Activated T-cell treated with anti-CD3 and anti-CD28 coated beads, Interleukin-2, amount 50 U/mL, for 48 hours (primary cell): ENCODE measurements at regions not wholly inside any gene's neighbourhood (a gene's known extent, or its start where the extent isn't known, plus 50 kb on each side); places are given as distances from the start of the nearest gene placed in this dataset.
"Not testable (repeated sequence)": the region's sequence is repeated elsewhere in the genome, so short reads cannot be mapped to it uniquely, and the experiment has no call there.

ENCODE experiments used
- DNase-seq, 2 experiments: peaks; one replicate each; pipeline ENCODE4 v3.0.0-alpha.2; 2020

DNA sequence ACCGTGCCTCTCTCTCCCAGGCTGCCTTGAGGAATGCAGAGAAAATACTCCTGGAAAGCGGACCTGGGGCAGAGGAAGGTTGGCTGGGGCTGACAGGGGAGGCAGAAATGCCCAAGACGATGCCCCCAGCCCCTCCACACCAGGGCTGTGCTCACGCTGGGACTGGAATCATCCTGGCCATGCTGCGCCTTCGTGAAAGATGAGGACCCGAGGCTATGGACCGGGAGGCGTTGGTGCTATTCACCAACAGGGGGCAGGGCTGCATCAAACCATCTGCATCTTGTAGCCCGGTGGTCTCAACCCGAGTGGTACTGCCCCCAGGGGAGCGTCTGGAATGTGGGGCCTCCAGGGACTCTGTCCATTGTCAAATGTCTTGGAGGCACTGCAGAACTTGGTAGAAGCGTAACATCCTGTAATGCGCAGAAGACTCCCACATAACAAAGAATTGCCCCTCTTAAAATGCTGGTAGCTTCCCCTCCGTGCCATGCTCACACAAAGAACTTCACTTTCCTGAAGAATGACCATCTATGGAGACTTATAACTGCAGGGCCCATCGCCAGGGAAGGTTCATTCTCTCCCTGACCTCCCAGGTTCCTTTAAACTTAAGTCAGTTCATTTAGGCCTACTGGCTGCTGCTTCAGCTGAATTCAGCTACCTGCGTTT, 251.2 kb downstream of the RRAGC start:
- peak; percentile 29 to 42 for DNase-seq

DNA sequence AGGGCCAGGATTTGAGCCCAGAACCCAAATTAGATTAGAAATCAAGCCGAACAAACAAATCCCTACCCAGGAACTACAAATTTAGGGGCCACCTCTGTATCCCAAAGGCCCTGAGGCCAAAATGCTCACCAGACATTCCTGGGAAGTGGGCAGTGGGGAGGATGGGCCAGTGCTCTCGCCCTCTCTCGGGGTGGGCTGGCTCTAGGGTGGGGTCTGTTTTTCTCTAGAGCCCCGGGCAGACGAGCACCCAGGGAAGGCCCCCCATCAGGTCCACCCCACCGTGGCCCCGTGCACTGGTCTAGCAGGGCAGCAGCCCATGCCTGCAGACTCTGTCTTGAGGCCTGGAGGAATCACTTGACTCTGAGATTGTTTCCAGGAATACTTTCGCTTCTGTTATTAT, 252.0 kb downstream of the RRAGC start:
- no peak for DNase-seq

DNA sequence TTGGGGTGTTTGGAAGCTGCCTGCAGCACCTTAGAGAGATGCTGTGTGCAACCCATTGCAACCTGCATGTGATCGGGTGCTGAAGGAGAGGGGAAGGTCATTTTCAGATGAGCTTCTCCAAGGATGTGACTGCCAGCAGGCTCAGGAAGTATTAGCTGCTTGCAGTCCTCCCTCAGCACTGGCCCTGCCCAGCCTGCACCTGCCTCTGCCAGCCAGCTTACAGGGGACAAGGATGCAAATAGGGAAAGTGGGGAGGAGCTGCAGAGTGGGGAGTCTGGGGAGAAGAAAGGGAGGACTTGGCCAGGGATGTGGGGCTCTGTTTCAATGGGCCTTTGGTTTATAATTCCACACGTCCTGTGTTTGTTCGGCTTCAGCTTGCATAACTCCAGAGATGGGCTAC, 254.5 kb downstream of the RRAGC start:
- no peak for DNase-seq

DNA sequence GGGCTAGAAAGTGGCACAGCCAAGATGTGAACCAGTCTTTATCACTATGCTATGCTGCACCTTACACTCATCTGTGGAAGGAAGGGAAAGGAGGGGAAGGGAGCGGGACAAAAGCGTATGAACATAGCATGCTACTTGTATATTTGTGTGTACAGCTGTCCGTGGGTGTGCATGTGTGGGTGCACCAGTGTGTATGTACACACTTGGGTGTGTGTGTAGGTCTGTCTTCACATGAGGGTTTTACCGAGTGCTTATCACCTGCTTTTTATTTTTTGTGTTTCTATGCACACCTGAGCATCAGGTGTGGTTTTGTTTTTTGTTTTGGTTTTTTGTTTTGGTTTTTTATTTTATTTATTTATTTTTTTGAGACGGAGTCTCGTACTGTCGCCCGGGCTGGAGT, 255.7 kb downstream of the RRAGC start:
- no peak for DNase-seq

DNA sequence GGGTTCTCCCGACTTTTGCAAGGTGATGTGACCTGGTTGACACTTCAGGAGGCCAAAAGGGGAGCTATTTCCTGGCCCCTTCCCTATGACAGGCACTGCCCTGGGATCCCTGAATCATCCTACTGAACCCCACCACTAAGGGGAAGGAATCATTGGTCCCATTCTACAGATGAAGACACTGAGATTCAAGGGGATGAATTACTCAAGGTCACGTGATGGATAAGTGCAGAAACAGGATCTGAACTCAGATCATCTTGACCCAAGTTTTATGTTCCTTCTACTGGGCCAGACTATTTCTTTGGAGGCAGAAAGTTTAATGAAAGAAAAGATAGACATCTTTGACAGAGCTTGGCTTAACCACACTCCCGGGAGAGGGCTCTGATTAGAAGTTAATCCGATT, 258.7 kb downstream of the RRAGC start:
- no peak for DNase-seq

DNA sequence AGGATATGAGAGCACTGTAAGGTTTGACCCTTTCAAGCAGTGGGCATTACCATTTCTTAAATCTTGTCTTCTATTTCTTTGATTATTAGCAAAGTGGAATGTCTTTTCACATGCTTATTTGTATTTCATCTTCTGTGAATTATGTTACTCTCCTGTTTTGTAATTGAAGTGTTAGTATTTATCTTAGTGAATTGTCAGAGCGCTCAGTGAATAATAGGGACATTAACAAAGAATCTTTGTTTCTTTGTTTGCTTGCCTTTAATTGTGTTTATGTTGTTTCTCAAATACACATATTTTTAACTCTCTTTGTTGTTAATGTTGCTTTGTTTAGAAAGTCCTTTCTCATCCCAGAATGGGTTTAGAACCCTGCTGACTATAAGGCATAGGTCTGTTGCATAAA, 259.3 kb downstream of the RRAGC start:
- DNase-seq, result no peak

DNA sequence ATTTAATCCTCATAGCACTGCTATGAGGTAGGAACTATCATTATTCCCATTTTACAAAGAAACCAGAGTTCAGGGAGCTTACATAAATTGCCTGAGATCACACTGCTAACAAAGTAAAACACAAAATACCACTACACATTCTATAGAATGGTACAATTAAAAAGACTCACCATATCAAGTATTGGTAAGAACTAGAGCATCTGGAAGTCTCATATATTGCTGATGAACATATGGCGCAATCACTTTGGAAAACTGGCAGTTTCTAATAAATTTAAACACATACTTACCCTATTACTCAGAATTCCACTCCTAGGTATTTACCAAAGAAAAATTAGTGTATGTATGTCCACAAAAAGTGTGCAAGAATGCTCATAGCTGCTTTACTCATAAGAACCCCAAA, 261.5 kb downstream of the RRAGC start:
- no peak for DNase-seq

DNA sequence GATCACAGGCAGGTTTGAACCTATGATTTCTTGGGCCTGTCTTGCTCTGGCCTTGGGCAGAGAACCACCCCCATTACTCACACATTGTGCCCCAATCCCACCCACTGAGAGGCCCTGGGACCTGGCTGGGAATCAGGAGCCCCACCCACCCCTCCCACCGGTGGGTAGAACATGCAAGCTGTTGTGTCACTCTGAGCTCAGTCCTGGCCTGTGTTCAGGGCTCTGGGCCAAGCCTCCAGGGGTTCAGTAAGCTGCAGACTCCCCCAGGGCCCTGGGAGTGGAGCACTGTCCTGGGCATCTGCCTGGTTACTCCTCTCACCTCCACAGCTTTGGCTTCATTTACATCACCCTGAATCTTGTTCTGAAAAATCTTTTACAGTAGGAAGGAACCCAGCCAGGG, 270.5 kb downstream of the RRAGC start:
- DNase-seq, result no peak

DNA sequence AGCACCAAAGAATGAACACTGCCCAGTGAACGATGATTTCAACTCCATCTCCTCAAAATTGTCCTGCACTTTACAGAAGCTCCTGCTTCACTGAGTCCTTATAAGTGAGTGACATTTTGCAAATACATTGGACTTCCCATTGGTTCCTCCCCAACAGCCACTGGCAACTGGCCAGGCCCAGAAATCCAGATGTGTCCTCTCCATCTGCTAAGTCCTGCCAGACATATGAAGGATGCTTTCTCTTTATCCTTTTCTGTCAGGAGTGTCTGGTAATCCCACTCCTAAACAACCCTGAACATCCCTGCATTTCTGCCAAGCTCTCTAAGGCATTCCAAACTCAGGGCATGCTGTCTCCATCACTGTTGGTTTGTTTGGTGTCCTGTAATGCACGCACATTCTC, 271.8 kb downstream of the RRAGC start:
- no peak for DNase-seq

DNA sequence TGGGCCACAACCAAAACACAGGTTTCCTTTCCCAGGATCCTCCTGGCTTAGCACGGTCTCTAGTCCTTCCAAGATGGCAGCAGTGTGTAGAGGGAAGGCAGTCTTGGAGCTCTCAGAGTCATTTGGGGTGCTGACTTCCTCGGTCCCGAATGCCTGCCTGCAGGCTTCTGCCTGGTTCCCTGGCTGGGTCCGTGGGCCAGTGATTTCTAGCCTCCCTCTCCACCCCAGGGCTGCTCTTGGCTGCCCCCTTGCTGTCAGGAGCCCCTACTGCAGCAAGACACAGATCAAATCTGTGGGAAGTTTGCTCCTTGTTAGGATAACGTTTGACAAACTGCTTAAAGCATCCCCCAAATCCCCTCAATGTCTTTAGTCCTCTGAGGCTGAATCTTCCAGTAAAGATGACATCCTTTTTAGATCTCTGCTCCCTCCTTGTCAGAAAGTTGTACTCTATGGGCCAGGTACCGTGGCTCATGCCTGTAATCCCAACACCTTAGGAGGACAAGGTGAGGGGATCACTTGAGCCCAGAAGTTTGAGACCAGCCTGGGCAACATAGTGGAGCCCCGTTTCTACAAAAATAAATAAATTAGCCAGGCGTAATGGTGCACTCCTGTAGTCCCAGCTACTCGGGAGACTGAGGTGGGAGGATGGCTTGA, 272.5 kb downstream of the RRAGC start:
- DNase-seq, result peak; percentile 72 to 73

DNA sequence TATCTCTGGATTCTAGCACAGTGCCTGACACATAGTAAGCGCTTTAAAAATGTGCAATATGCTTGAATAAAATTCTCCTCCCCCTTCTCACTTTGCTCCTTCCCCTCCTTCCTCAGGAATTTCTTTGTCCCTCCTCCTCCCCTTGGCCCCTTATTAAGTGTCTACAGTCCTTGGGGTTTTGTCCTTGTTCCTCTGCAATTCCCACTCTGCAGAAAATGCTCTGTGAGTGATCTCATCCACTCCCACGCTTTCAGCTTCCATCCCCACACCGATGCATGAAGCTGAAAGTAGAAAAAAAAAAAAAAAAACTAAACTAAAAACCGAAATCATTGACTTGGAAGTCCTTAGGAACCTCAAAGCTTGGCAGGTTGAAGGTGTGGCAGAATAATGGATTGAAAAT, 273.6 kb downstream of the RRAGC start:
- no peak for DNase-seq

DNA sequence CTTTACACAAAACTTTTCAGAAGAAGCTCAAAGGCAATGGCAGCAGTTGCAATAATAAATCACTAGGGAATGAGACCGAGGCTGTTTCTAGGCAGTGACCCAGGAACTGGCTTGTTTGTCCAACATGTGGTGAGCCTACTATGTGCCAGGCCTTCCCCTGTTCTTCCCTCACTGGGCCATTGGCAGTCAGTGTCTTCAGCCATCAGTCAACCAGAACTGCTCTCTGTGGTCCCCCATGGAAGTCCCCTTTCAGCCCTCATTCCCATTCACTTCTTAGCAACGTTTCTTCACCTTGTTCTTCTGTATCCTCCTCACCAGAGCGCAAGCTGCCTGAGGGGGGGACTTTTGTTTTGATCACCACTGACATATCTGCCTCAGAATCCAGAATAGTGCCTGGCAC, 274.1 kb downstream of the RRAGC start:
- DNase-seq, result no peak

DNA sequence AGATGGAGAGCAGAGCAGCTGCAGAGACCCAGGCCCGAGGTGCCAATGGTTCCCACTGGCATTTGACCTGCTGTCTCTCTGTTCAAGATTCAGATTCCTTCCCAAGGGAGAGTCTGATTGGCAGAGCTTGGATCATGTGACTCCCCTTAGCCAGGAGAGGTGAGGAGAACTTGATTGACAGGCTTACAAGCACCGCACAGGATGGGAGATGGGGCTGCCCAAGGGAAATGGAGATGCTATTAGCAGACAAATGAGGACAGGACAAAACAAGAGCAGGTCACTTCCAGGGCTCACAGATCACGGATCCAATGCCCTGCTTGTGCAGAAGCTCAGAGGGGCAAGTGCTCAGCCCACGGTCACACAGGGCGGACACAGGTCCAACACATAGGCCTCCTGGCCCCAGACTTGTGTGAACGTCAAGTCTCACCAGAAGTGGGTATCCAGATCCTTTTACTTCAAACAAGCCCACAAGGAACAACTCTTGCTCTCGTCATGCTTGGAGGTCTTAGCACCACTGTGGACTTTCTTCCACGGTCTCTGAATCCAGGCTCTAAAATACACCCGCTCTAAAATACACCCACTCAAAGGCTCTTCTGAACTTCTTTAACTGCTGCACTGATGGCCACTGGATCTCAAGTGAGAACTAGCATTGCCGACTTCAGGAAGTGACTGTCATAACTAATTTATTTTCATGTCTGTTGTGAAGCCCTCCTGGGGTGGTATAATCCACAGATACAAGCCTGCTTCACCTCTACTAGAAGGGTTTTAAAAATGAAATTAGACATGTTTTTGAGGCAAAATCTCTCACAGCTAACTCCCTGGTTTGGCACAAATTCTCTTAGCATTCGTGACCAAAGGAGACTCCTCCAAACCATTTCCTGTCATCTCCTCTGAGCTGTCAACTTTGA, 274.9 kb downstream of the RRAGC start:
- no peak for DNase-seq

DNA sequence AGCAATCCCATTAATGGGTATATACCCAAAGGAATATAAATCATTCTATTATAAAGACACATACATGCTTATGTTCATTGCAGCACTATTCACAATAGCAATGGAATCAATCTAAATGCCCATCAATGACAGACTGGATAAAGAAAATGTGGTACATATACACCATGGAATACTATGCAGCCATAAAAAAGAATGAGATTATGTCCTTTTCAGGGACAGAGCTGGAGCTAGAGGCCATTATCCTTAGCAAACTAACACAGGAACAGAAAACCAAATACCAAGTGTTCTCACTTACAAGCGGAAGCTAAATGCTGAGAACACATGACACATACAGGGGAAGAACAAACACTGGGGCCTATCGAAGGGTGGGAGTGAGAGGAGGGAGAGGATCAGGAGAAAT, 276.3 kb downstream of the RRAGC start:
- DNase-seq, result not testable (repeated sequence)

DNA sequence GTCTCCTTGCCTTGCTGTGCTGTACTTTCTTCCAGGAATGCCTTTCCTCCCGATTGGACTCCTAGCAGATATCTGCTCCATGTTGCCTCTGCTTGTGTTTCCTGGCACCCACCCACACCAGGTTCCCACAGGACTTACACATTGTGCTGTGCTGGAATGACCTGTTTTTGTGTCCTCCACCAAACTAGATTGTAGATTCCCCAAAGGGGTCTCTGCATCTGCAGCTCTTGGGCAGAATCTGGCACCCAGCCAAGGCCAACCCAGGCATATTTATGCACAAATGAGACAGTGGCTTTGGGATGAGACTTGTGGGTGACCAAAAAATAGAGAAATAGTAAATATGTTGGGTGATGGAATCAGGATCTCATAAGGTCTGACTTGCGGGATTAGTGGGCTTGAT, 278.2 kb downstream of the RRAGC start:
- no peak for DNase-seq

DNA sequence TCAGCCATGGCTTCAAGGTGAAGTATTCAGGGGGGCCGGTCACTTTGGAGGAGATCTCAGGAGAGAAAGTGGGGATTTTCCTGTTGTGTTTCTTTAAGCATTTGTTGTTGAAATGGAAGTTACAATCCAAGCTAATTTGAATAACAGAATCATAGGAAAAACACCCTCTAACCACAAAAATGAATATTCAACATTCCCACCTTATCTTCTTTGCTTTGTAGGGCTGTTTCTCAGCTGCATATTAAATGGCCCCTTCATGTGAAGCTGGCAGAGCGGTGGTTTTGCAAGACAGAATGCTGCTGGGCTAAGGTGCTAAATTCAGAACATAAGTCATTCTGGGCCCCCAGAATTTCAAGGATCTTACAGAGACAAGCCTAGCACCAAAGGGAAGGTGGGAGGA, 279.0 kb downstream of the RRAGC start:
- DNase-seq, result no peak

DNA sequence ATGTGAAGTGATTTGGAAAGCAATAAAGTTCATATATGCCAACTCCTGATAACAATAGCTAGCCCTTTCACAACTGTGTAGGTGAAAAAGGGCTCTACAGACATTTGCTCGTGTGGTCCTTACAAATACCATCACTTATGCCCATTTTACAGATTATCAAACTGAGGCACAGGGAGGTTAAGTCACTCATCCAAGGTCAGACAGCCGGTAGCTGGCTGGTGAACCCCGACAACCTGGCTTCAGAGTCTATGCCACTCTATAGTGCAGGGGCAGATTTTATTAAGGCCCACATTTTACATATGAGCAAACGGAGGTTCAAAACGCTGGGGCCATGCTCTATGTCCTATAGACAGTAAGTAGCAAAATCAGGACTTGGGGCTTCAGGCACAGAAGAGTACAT, 280.5 kb downstream of the RRAGC start:
- no peak for DNase-seq

DNA sequence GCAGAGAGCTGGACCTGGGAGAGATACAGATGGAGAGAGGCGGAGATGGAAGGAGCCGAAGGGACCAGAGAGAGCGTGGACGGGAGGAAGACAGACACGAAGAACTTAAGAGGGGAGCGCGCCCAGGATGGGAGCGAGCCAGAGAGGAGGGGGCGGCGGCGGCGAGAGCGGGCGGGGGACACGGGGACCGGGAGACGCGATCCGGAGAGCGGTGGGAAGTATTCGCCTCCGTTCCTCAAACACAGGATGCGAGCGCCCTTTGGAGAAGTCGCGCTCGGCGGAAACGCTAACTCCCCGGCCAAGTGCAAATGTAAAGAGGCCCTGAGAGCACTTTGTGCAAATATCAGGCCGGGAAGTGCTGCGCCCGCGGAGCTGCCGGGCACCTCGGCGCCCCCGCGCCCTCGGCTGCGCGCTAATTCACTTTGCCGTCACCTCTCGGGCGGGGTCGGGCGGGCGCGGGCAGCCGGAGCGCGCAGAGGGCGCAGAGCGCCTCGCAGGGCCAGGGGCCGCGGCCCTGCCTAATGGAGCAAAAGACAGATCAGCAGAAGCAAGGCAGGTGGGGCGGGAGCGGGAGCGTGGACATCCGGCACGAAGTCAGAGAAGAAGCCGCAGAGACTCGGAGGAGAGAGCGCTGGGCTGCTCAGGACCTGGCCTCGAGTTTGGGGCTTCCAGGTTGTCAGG, 281.2 kb downstream of the RRAGC start:
- DNase-seq, result peak in 1 of 2 experiments; percentile 32

DNA sequence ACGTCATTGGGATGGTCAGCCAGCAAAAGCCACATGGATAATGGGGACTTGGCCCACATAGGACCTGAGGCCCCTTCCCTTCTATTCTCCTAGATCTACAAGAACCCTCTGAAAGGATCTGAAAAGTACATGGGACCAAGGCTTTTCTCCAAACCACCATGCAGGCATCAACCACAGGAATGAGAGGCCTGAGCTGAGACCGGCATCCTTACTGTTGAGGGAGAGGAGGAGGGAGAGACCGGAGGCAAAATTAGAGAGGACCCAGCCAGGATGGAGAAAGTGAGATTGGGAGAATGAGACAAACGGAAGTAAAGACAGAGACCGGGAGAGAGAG, 281.7 kb downstream of the RRAGC start:
- no peak for DNase-seq

DNA sequence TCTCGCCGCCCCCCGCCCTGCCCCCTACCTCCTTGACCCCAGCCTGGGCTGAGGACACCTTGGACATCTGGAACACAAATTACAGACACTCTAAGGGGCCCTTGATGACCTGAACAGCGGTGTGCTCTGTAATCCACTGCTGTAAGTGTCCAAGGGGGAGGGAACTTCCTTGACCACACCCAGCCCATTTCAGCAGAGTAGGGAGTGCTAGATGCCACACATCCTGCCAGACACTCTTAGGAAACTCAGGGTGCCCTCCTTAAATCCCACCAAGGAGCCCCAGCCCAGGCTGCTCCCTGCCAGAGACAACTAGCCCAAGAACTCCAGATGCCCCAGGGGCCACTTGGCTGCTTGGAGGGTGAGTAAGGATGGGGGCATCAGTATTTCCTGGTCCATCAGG, 282.2 kb downstream of the RRAGC start:
- DNase-seq, result no peak

DNA sequence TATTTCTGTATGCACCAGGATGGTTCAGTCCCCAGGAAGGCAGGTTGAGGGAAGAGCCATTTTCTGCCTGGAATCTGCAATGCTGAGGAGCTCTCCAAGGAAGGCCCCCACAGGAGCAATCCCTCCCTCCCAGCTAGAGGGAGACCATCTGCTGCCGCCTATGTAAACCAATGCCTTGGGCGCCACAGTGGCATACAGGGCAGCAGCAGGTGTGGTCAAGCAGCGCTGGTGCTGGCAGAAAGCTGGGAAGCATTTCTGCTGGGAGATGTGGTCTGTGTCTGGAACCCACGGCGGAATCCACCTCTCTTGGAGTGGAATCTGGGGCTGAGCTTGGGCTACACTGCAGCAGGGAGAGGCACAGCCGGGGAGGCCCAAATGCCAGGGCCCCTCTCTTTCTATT, 283.3 kb downstream of the RRAGC start:
- no peak for DNase-seq

DNA sequence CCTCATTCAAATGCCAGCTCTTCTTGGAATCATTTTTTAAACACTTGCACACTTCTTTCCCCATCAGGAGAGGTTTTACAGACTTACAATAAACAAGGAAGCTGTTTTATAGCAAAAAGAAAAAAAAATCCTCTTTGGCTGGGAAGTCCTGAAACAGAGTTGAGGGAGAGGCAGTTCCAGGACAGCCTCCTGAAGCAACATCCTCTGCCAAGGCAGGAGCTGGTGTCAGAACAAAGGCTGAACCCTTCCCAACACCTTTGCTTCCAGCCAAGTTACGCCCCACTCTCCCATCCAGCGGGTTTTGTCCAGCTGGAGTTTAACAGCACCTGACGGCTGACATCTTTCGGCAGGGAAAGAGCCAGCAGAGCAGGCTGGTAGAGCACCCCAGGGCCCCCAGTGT, 287.8 kb downstream of the RRAGC start:
- DNase-seq, result no peak

DNA sequence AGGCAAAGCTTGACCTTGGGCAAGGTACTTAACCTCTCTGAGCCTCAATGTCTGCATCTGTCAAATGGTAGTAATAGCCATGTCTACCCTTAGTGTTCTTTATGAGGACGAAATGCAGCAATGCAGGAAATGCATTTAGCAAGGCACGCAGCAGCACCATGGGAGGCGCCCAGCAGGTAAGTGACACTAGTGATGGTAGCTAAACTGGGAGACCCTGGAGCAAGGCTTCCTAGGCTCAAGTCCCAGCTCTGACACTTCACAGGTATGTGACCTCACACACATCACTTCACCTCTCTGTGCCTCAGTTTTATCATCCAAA, 289.0 kb downstream of the RRAGC start:
- no peak for DNase-seq
